WTC11 (cell line): ENCODE measurements at regions not wholly inside any gene's neighbourhood (a gene's known extent, or its start where the extent isn't known, plus 50 kb on each side); places are given as distances from the start of the nearest gene placed in this dataset.
"Not testable (repeated sequence)": the region's sequence is repeated elsewhere in the genome, so short reads cannot be mapped to it uniquely, and the experiment has no call there.

Source experiments
- ATAC-seq: fragments of 200-7000 bp; cut with Tn5 transposase; 2 replicates; pipeline ENCODE4 v1.10.0; 2021; ENCODE audit warnings: mild to moderate bottlenecking, moderate library complexity
- CTCF ChIA-PET: fragments of 300-600 bp; sonication (Branson Sonifier 250); formaldehyde crosslinking; loops from one replicate; lab custom pipeline; 2021; ENCODE audit warnings: antibody characterized with exemption; lab: Charles Lee
- POLR2A ChIA-PET: fragments of 350-600 bp; sonication (Branson Sonifier 250); formaldehyde crosslinking; loops from one replicate; lab custom pipeline; 2021; ENCODE audit warnings: antibody characterized with exemption; lab: Charles Lee
- DNase-seq: peaks from one replicate; pipeline ENCODE4 v3.0.0; 2021; ENCODE audit warnings: low spot score
- H3K27ac Mint-ChIP-seq: 2 replicates; pipeline ENCODE4 v1.8.0; 2021; ENCODE audit warnings: mixed read lengths
- H3K27me3 Mint-ChIP-seq: 2 replicates; pipeline ENCODE4 v1.8.0; 2021; ENCODE audit warnings: low read depth, mild to moderate bottlenecking, moderate library complexity, mixed read lengths
- H3K36me3 Mint-ChIP-seq: 2 replicates; pipeline ENCODE4 v1.8.0; 2021; ENCODE audit warnings: mixed read lengths
- H3K4me1 Mint-ChIP-seq: 2 replicates; pipeline ENCODE4 v1.8.0; 2022; ENCODE audit warnings: mixed read lengths
- H3K4me3 Mint-ChIP-seq: 2 replicates; pipeline ENCODE4 v1.8.0; 2021; ENCODE audit warnings: mild to moderate bottlenecking, moderate library complexity, mixed read lengths
- H3K9me3 Mint-ChIP-seq: 2 replicates; pipeline ENCODE4 v1.8.0; 2021; ENCODE audit warnings: mixed read lengths
- GABPB1 ChIP-seq: sonication (generic); formaldehyde crosslinking; IDR thresholded peaks from 2 replicates; pipeline ENCODE4 v1.8.1; 2023; ENCODE audit warnings: mild to moderate bottlenecking, missing genetic modification reagents

- DNase-seq, H3K36me3 Mint-ChIP-seq, H3K27me3 Mint-ChIP-seq, CTCF ChIA-PET, POLR2A ChIA-PET, ATAC-seq, H3K4me1 Mint-ChIP-seq, H3K27ac Mint-ChIP-seq, H3K4me3 Mint-ChIP-seq, H3K9me3 Mint-ChIP-seq: not testable (repeated sequence)
Measured at GRCh38 chr7:55706451-55707195, 134.3 kb upstream of the VOPP1 start.

- ATAC-seq, POLR2A ChIA-PET, H3K27me3 Mint-ChIP-seq, H3K36me3 Mint-ChIP-seq, H3K4me1 Mint-ChIP-seq, H3K9me3 Mint-ChIP-seq, CTCF ChIA-PET, H3K4me3 Mint-ChIP-seq, DNase-seq, H3K27ac Mint-ChIP-seq: not testable (repeated sequence)
Measured at GRCh38 chr7:55705728-55706450, 133.6 kb upstream of the VOPP1 start.

DNA sequence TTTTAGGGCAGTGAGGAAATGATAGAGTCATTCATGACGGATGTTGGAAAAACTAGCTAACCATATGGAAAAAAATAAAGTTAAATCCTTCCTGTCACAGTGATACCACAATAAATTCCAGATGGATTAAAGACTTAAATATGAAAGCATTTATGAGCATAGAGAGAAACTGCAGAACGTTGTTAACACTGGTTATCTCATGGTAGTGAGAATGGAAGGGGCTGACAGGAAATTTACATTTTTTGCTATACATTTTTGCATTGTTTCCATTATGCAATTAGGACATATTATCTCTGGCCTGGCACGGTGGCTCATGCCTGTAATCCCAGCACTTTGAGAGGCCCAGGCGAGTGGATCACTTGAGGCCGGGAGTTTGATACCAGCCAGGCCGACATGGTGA, 130.5 kb upstream of the VOPP1 start:
- H3K9me3 Mint-ChIP-seq, ATAC-seq, H3K36me3 Mint-ChIP-seq, H3K27ac Mint-ChIP-seq, H3K4me3 Mint-ChIP-seq, H3K27me3 Mint-ChIP-seq, POLR2A ChIA-PET, DNase-seq, H3K4me1 Mint-ChIP-seq, CTCF ChIA-PET: not testable (repeated sequence)

- DNase-seq, POLR2A ChIA-PET, H3K4me3 Mint-ChIP-seq, CTCF ChIA-PET, H3K27me3 Mint-ChIP-seq, H3K27ac Mint-ChIP-seq, ATAC-seq, H3K4me1 Mint-ChIP-seq, H3K9me3 Mint-ChIP-seq, H3K36me3 Mint-ChIP-seq: not testable (repeated sequence)
Measured at GRCh38 chr7:55699450-55699842, 127.1 kb upstream of the VOPP1 start.

- ATAC-seq, DNase-seq, H3K4me3 Mint-ChIP-seq, H3K27me3 Mint-ChIP-seq, H3K4me1 Mint-ChIP-seq, H3K27ac Mint-ChIP-seq, H3K36me3 Mint-ChIP-seq, CTCF ChIA-PET, POLR2A ChIA-PET, H3K9me3 Mint-ChIP-seq: not testable (repeated sequence)
- peak; percentile 97 for TF ChIP-seq GABPB1 (CRISPR knock-in tag)
Measured at GRCh38 chr7:55698607-55699449, 126.5 kb upstream of the VOPP1 start.

GRCh38 chr7:55695893-55696701, 123.8 kb upstream of the VOPP1 start:
- H3K9me3 Mint-ChIP-seq, H3K4me3 Mint-ChIP-seq, H3K27ac Mint-ChIP-seq, CTCF ChIA-PET, DNase-seq, H3K27me3 Mint-ChIP-seq, H3K4me1 Mint-ChIP-seq, H3K36me3 Mint-ChIP-seq, ATAC-seq, POLR2A ChIA-PET: not testable (repeated sequence)

DNA sequence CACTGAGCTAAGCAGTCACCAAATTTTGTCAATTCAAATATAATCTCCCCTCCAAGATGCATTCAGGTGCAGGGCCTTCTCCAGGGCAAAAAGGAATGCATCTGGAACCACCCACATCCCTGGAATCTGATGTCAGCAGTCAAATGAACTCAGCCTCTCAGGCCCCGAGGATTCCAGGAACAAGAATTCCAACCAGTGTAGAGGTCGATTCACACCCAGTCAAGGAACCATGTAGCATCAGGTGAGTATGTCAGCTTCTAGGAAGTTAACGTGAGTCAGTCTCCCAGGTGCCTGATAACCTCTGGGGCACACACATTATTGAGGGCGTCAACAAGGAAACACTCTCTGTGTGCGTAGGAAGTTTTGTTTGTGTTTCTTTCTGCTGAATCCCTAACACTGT, 122.2 kb upstream of the VOPP1 start:
- DNase-seq, H3K4me1 Mint-ChIP-seq, H3K9me3 Mint-ChIP-seq, CTCF ChIA-PET, POLR2A ChIA-PET, H3K27ac Mint-ChIP-seq, ATAC-seq, H3K4me3 Mint-ChIP-seq, H3K27me3 Mint-ChIP-seq, H3K36me3 Mint-ChIP-seq: not testable (repeated sequence)

DNA sequence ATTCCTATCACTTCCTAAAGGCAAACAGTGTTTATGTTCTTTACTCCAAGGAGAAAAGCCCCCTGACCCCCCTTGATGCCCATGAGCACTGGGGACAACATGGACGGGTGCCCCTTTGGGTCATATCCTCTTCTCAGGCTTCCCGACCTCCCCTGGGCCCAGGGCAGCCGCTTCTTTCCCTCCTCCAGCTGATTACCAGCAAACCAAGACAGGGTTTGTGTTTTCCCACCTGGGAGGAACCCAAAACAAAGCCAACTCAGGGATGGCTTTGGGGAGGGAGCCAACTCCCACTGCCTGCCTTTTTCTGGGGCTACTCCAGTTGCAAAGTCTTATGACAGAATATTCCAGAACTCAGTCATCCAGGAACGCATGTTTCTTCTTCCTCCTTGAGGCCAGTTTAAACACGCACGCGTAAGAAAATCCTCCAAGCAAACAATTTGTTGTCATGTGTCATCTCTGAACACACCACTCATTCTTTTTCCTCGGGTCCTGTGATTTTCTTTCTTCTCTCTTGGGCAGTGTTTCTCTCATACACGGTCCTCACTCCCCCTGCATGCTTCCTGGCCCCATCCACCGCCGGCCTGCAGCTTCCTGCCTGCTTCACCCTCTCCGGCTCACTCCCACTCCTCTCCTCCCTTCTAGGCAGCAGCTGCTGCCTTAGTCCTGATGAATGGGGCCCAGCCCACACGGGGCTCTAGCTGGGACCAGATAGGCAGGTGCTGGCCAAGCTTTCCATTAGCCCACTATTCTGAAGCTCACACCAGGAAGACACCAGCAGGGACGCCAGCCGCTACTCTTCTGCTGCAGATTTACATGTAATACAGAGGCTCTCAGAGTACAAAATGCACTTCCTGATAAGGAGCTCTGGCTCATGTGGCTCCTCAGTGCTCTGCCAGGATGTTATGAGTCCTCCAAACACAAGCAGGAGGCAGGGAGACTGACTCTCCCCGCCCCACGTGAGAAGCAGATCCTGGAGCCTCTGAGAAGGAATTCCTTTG, 116.7 kb upstream of the VOPP1 start:
- CTCF ChIA-PET, H3K9me3 Mint-ChIP-seq, H3K27me3 Mint-ChIP-seq, H3K36me3 Mint-ChIP-seq, H3K4me3 Mint-ChIP-seq, H3K27ac Mint-ChIP-seq, DNase-seq: not testable (repeated sequence)
- ATAC-seq, result peak; percentile 92
- peaks cover 11% of the 10 kb centered on the region for H3K4me1 Mint-ChIP-seq
- POLR2A ChIA-PET, result interaction anchor here (0.6 kb wide), 1 partner anchor 266 kb away, joined by 4 read pairs; no protein-coding TSS in a partner anchor

GRCh38 chr7:55688261-55688660, 116.0 kb upstream of the VOPP1 start:
- H3K36me3 Mint-ChIP-seq, ATAC-seq, H3K4me3 Mint-ChIP-seq, CTCF ChIA-PET, H3K27me3 Mint-ChIP-seq, H3K27ac Mint-ChIP-seq, DNase-seq, H3K9me3 Mint-ChIP-seq: not testable (repeated sequence)
- peaks cover 13% of the 10 kb centered on the region for H3K4me1 Mint-ChIP-seq
- POLR2A ChIA-PET, result interaction anchor here (0.6 to 0.7 kb wide), 2 partner anchors 179 to 267 kb away, joined by 3 to 4 read pairs; no protein-coding TSS in a partner anchor

- H3K27ac Mint-ChIP-seq, POLR2A ChIA-PET, H3K9me3 Mint-ChIP-seq, H3K4me3 Mint-ChIP-seq, H3K27me3 Mint-ChIP-seq, CTCF ChIA-PET, DNase-seq, H3K36me3 Mint-ChIP-seq, ATAC-seq: not testable (repeated sequence)
- H3K4me1 Mint-ChIP-seq, result peaks cover 13% of the 10 kb centered on the region
Measured at GRCh38 chr7:55687252-55687651, 115.0 kb upstream of the VOPP1 start.
